DMS53 treated with DMSO at 0.1 percent for 48 hours (cell line): ENCODE measurements at regions not wholly inside any gene's neighbourhood (a gene's known extent, or its start where the extent isn't known, plus 50 kb on each side); places are given as distances from the start of the nearest gene placed in this dataset.

Experiments
- DNase-seq: peaks from one replicate; lab custom pipeline; 2025; ENCODE audit not compliant: unreplicated experiment; lab: John Stamatoyannopoulos, UW

GRCh38 chr9:23638837-23639426, 187.1 kb downstream of the ELAVL2 start:
- DNase-seq, result no peak
